ENCODE measurements at regions not wholly inside any gene's neighbourhood (a gene's known extent, or its start where the extent isn't known, plus 50 kb on each side); places are given as distances from the start of the nearest gene placed in this dataset.

- TF ChIP-seq POLR2A (IDR thresholded peaks at IDR 0.05; ENCODE audit: low read depth, low read length) (no peak), POLR2AphosphoS5 (IDR thresholded peaks at IDR 0.05; ENCODE audit: low read depth, low read length) (no peak), TAF1 (IDR thresholded peaks at IDR 0.05; ENCODE audit: borderline replicate concordance, low read depth, low read length) (no peak)
These were observed 199.0 kb upstream of the NECTIN1 start for GRCh38 chr11:119928047-119928446.
